ENCODE measurements at regions not wholly inside any gene's neighbourhood (a gene's known extent, or its start where the extent isn't known, plus 50 kb on each side); places are given as distances from the start of the nearest gene placed in this dataset.

DNA sequence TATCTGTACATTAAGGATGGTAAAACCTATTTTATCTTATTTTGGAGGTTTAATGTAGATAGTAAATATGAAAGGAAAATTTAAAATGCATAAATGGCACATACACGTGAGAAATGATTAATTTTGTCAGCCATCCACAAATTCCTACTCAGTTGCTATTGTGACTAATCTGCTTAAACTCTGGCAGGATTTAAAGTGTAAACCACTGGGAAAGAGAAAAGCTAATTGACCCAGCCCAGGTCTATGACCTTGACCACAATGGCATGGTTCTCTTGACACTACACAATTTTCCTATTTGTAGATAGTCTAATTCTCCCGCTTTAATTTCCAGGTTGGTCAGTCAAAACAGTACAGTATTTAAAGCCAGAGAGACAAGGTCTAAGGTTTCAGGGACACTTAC is 459.0 kb upstream of the KLF4 start:
- Mint-ChIP-seq H3K4me3 (no peak overlapping the region), H3K27me3 (ENCODE audit: low read depth) (no peaks in the 10 kb centered on the region), H3K4me1 (no peaks in the 10 kb centered on the region), H3K27ac (no peak overlapping the region), H3K9me3 (peaks cover 19 to 24% of the 10 kb centered on the region in 2 experiments), H3K36me3 (ENCODE audit: insufficient read depth in 1 of 3, low read depth in 3 of 3) (peaks cover 2 to 18% (median 7%) of the 10 kb centered on the region in 3 experiments; a peak in 6 of 7 replicates)
- Histone ChIP-seq H3K27ac (ENCODE audit: insufficient read length, low read depth, low read length) (no peak overlapping the region), H3K4me1 (ENCODE audit: insufficient read depth, low read length) (no peaks in the 10 kb centered on the region), H2BK5ac (ENCODE audit: insufficient read length, low read length) (no peak overlapping the region), H3K56ac (ENCODE audit: insufficient read length, low read depth, low read length) (no peak overlapping the region), H2BK20ac (ENCODE audit: low read depth, low read length, poor library complexity, severe bottlenecking) (no peak overlapping the region), H3K4me2 (ENCODE audit: insufficient read depth, insufficient read length, low read length) (no peak overlapping the region), H4K8ac (replicated peaks; ENCODE audit: insufficient read length, low read depth, low read length) (no peak overlapping the region), H3K79me2 (ENCODE audit: insufficient read depth, low read length) (no peaks in the 10 kb centered on the region), H3K18ac (ENCODE audit: insufficient read length, low read depth, low read length) (no peak overlapping the region), H3K23ac (ENCODE audit: insufficient read length, low read depth, low read length) (no peak overlapping the region), H3K27me3 (ENCODE audit: insufficient read depth, low read length) (no peaks in the 10 kb centered on the region; the same call in 1 of the 2 replicates), H3K4ac (ENCODE audit: low read depth, low read length) (no peak overlapping the region), H3T11ph (ENCODE audit: low read length) (no peak overlapping the region), H3K79me1 (ENCODE audit: insufficient read depth, low read depth, low read length, poor library complexity, severe bottlenecking) (no peaks in the 10 kb centered on the region), H3K9me3 (ENCODE audit: control insufficient read depth, low read depth, low read length) (no peaks in the 10 kb centered on the region), H2AFZ (ENCODE audit: low read length) (no peak overlapping the region), H3K14ac (ENCODE audit: insufficient read depth, low read length) (no peak overlapping the region), H3K9ac (ENCODE audit: extremely low read depth, insufficient read length, low read length) (no peak overlapping the region), H4K5ac (ENCODE audit: insufficient read length, low read depth, low read length) (no peak overlapping the region), H4K91ac (ENCODE audit: insufficient read length, low read depth, low read length) (no peak overlapping the region), H2AK5ac (ENCODE audit: insufficient read length, low read length) (no peak overlapping the region), H2BK120ac (ENCODE audit: low read depth, low read length, poor library complexity, severe bottlenecking) (no peak overlapping the region), H2BK15ac (ENCODE audit: low read depth, low read length) (no peak overlapping the region), H3K23me2 (ENCODE audit: insufficient read length, low read depth, low read length, poor library complexity, severe bottlenecking) (no peaks in the 10 kb centered on the region), H2BK12ac (ENCODE audit: insufficient read length, low read depth, low read length) (no peak overlapping the region), H4K20me1 (ENCODE audit: control insufficient read depth, insufficient read depth, insufficient read length) (no peaks in the 10 kb centered on the region)
- DNase-seq, result no peak
- TF ChIP-seq, protein P1, sequence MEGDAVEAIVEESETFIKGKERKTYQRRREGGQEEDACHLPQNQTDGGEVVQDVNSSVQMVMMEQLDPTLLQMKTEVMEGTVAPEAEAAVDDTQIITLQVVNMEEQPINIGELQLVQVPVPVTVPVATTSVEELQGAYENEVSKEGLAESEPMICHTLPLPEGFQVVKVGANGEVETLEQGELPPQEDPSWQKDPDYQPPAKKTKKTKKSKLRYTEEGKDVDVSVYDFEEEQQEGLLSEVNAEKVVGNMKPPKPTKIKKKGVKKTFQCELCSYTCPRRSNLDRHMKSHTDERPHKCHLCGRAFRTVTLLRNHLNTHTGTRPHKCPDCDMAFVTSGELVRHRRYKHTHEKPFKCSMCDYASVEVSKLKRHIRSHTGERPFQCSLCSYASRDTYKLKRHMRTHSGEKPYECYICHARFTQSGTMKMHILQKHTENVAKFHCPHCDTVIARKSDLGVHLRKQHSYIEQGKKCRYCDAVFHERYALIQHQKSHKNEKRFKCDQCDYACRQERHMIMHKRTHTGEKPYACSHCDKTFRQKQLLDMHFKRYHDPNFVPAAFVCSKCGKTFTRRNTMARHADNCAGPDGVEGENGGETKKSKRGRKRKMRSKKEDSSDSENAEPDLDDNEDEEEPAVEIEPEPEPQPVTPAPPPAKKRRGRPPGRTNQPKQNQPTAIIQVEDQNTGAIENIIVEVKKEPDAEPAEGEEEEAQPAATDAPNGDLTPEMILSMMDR (conservative IDR thresholded peaks at IDR 0.05), result no peak
- no CpG with 5 or more reads among the region's 2 CpGs for WGBS (ENCODE audit: extremely low coverage, insufficient read length, low lambda C conversion rate)
